ENCODE measurements at regions not wholly inside any gene's neighbourhood (a gene's known extent, or its start where the extent isn't known, plus 50 kb on each side); places are given as distances from the start of the nearest gene placed in this dataset.
A peak's percentile ranks its signal among the peaks of the same experiment; 100 is the strongest.

GRCh38 chr11:103536335-103536722, 427.1 kb downstream of the DYNC2H1 start:
- TF ChIP-seq EP300 (IDR thresholded peaks at IDR 0.05) (no peak), POLR2A (IDR thresholded peaks at IDR 0.05) (no peak), POLR2AphosphoS5 (IDR thresholded peaks at IDR 0.05) (no peak), CTCF (IDR thresholded peaks at IDR 0.05) (no peak)
- Histone ChIP-seq H3K4me1 (no peaks in the 10 kb centered on the region), H3K27ac (no peak overlapping the region), H3K36me3 (no peaks in the 10 kb centered on the region), H3K27me3 (no peaks in the 10 kb centered on the region), H3K4me3 (no peak overlapping the region), H3K9me3 (peaks cover 0 to 2% (median 0%) of the 10 kb centered on the region in 4 donors)
- intact Hi-C loops (cut with DNase I; ENCODE audit: low total_unique reads) = no loop called here
- no peak for DNase-seq
- WGBS, 5 donors = 86 to 94% (median 88%) methylated on average over 10 of the region's 10 CpGs

GRCh38 chr11:103537904-103538502, 428.8 kb downstream of the DYNC2H1 start:
- H3K4me1 ChIP-seq = no peaks in the 10 kb centered on the region
- intact Hi-C loops (cut with DNase I; ENCODE audit: low total_unique reads) = no loop called here
- no peak overlapping the region for H3K4me3 ChIP-seq
- H3K9me3 ChIP-seq = peaks cover 0 to 14% (median 0%) of the 10 kb centered on the region in 4 donors
- no peak for TF ChIP-seq CTCF (IDR thresholded peaks at IDR 0.05)
- no peak for TF ChIP-seq POLR2AphosphoS5 (IDR thresholded peaks at IDR 0.05)
- no peak for TF ChIP-seq EP300 (IDR thresholded peaks at IDR 0.05)
- no peak for TF ChIP-seq POLR2A (IDR thresholded peaks at IDR 0.05)
- no peak for DNase-seq
- no peaks in the 10 kb centered on the region for H3K36me3 ChIP-seq
- no peak overlapping the region for H3K27ac ChIP-seq
- H3K27me3 ChIP-seq = no peaks in the 10 kb centered on the region

GRCh38 chr11:103539166-103539565, 429.9 kb downstream of the DYNC2H1 start:
- intact Hi-C loops (cut with DNase I; ENCODE audit: low total_unique reads) = no loop called here
- Histone ChIP-seq H3K27me3 (no peaks in the 10 kb centered on the region), H3K4me3 (no peak overlapping the region), H3K27ac (no peak overlapping the region), H3K4me1 (no peaks in the 10 kb centered on the region), H3K9me3 (peaks cover 0 to 14% (median 0%) of the 10 kb centered on the region in 4 donors), H3K36me3 (no peaks in the 10 kb centered on the region)
- TF ChIP-seq POLR2A (IDR thresholded peaks at IDR 0.05) (no peak), EP300 (IDR thresholded peaks at IDR 0.05) (no peak), POLR2AphosphoS5 (IDR thresholded peaks at IDR 0.05) (no peak), CTCF (IDR thresholded peaks at IDR 0.05) (no peak)
- no peak for DNase-seq

- 78 to 90% (median 81%) methylated on average over 4 of the region's 4 CpGs for WGBS, 5 donors
- TF ChIP-seq CTCF (IDR thresholded peaks at IDR 0.05) (no peak), POLR2AphosphoS5 (IDR thresholded peaks at IDR 0.05) (no peak), EP300 (IDR thresholded peaks at IDR 0.05) (no peak), POLR2A (IDR thresholded peaks at IDR 0.05) (no peak)
- H3K4me3 ChIP-seq = no peak overlapping the region
- peaks cover 0 to 14% (median 0%) of the 10 kb centered on the region in 4 donors for H3K9me3 ChIP-seq
- intact Hi-C loops (cut with DNase I; ENCODE audit: low total_unique reads) = no loop called here
- peak in 1 of 2 donors; percentile 8 for DNase-seq
- no peaks in the 10 kb centered on the region for H3K36me3 ChIP-seq
- no peaks in the 10 kb centered on the region for H3K27me3 ChIP-seq
- no peaks in the 10 kb centered on the region for H3K4me1 ChIP-seq
- H3K27ac ChIP-seq = no peak overlapping the region
Observed at GRCh38 chr11:103541186-103541795, 432.1 kb downstream of the DYNC2H1 start.

All from stomach (tissue), 8 donors.